WTC11 (cell line): ENCODE measurements at regions not wholly inside any gene's neighbourhood (a gene's known extent, or its start where the extent isn't known, plus 50 kb on each side); places are given as distances from the start of the nearest gene placed in this dataset.

Source experiments
- ATAC-seq: fragments of 200-7000 bp; cut with Tn5 transposase; 2 replicates; pipeline ENCODE4 v1.10.0; 2021; ENCODE audit warnings: mild to moderate bottlenecking, moderate library complexity
- CTCF ChIA-PET: fragments of 300-600 bp; sonication (Branson Sonifier 250); formaldehyde crosslinking; loops from one replicate; lab custom pipeline; 2021; ENCODE audit warnings: antibody characterized with exemption; lab: Charles Lee
- POLR2A ChIA-PET: fragments of 350-600 bp; sonication (Branson Sonifier 250); formaldehyde crosslinking; loops from one replicate; lab custom pipeline; 2021; ENCODE audit warnings: antibody characterized with exemption; lab: Charles Lee
- DNase-seq: peaks from one replicate; pipeline ENCODE4 v3.0.0; 2021; ENCODE audit warnings: low spot score
- H3K27ac Mint-ChIP-seq: 2 replicates; pipeline ENCODE4 v1.8.0; 2021; ENCODE audit warnings: mixed read lengths
- H3K27me3 Mint-ChIP-seq: 2 replicates; pipeline ENCODE4 v1.8.0; 2021; ENCODE audit warnings: low read depth, mild to moderate bottlenecking, moderate library complexity, mixed read lengths
- H3K36me3 Mint-ChIP-seq: 2 replicates; pipeline ENCODE4 v1.8.0; 2021; ENCODE audit warnings: mixed read lengths
- H3K4me1 Mint-ChIP-seq: 2 replicates; pipeline ENCODE4 v1.8.0; 2022; ENCODE audit warnings: mixed read lengths
- H3K4me3 Mint-ChIP-seq: 2 replicates; pipeline ENCODE4 v1.8.0; 2021; ENCODE audit warnings: mild to moderate bottlenecking, moderate library complexity, mixed read lengths
- H3K9me3 Mint-ChIP-seq: 2 replicates; pipeline ENCODE4 v1.8.0; 2021; ENCODE audit warnings: mixed read lengths
- ETV6 ChIP-seq: sonication (generic); formaldehyde crosslinking; IDR thresholded peaks from 2 replicates; pipeline ENCODE4 v1.8.1; 2022; ENCODE audit warnings: mild to moderate bottlenecking, missing genetic modification reagents
- HMGXB4 ChIP-seq: sonication (generic); formaldehyde crosslinking; IDR thresholded peaks from 2 replicates; pipeline ENCODE4 v1.8.1; 2023; ENCODE audit warnings: mild to moderate bottlenecking, moderate library complexity, missing genetic modification reagents
- KAT7 ChIP-seq: sonication (generic); formaldehyde crosslinking; IDR thresholded peaks from 2 replicates; pipeline ENCODE4 v1.8.1; 2023; ENCODE audit warnings: missing genetic modification reagents, mild to moderate bottlenecking, borderline replicate concordance
- MAX ChIP-seq: sonication (generic); formaldehyde crosslinking; IDR thresholded peaks from 2 replicates; pipeline ENCODE4 v1.8.0; 2022; ENCODE audit warnings: mild to moderate bottlenecking, missing genetic modification reagents
- NFE2L1 ChIP-seq: sonication (generic); formaldehyde crosslinking; IDR thresholded peaks from 2 replicates; pipeline ENCODE4 v1.8.1; 2023; ENCODE audit warnings: missing genetic modification reagents
- NFYB ChIP-seq: sonication (generic); formaldehyde crosslinking; conservative IDR thresholded peaks from 2 replicates; pipeline ENCODE4 v1.8.0; 2022; ENCODE audit warnings: low read depth, missing genetic modification reagents
- PREB ChIP-seq: sonication (generic); formaldehyde crosslinking; IDR thresholded peaks from 2 replicates; pipeline ENCODE4 v1.8.1; 2022; ENCODE audit warnings: mild to moderate bottlenecking, missing genetic modification reagents, moderate library complexity, borderline replicate concordance
- PRRX2 ChIP-seq: fragments of 250-450 bp; sonication (Bioruptor Pico); IDR thresholded peaks from 2 replicates; pipeline ENCODE4 v1.8.0; 2021; ENCODE audit warnings: mild to moderate bottlenecking
- RORB ChIP-seq: fragments of 250-450 bp; sonication (Bioruptor Pico); IDR thresholded peaks from 2 replicates; pipeline ENCODE4 v1.9.0; 2021; ENCODE audit warnings: mild to moderate bottlenecking
- SMAD3 ChIP-seq: sonication (generic); formaldehyde crosslinking; IDR thresholded peaks from 2 replicates; pipeline ENCODE4 v1.8.0; 2022; ENCODE audit warnings: missing genetic modification reagents, mild to moderate bottlenecking, borderline replicate concordance
- ZBTB21 ChIP-seq: sonication (generic); formaldehyde crosslinking; IDR thresholded peaks from 2 replicates; pipeline ENCODE4 v1.8.1; 2023; ENCODE audit warnings: mild to moderate bottlenecking, missing genetic modification reagents, borderline replicate concordance
- ZNF138 ChIP-seq: sonication (generic); formaldehyde crosslinking; conservative IDR thresholded peaks from 2 replicates; pipeline ENCODE4 v1.8.1; 2022; ENCODE audit warnings: mild to moderate bottlenecking, moderate library complexity, missing genetic modification reagents
- ZNF263 ChIP-seq: sonication (generic); formaldehyde crosslinking; IDR thresholded peaks from 2 replicates; pipeline ENCODE4 v1.8.1; 2022; ENCODE audit warnings: low read depth, mild to moderate bottlenecking, moderate library complexity, missing genetic modification reagents
- ZNF512 ChIP-seq: sonication (generic); formaldehyde crosslinking; IDR thresholded peaks from 2 replicates; pipeline ENCODE4 v1.8.1; 2022; ENCODE audit warnings: missing genetic modification reagents, borderline replicate concordance
- ZNF532 ChIP-seq: fragments of 250-450 bp; sonication (Bioruptor Pico); IDR thresholded peaks from 2 replicates; pipeline ENCODE4 v1.9.0; 2021; ENCODE audit warnings: mild to moderate bottlenecking, borderline replicate concordance

GRCh38 chr14:106686533-106686932 is 1160.2 kb downstream of the TMEM121 start (continued):
- no peak for TF ChIP-seq HMGXB4 (CRISPR knock-in tag)
- TF ChIP-seq KAT7 (CRISPR knock-in tag), result no peak
- no peak for TF ChIP-seq NFYB
- no peak for TF ChIP-seq PREB (CRISPR knock-in tag)
- no peak for TF ChIP-seq ZNF532
- TF ChIP-seq PRRX2, result no peak

GRCh38 chr14:106690333-106690891 is 1164.0 kb downstream of the TMEM121 start:
- TF ChIP-seq ZNF512 (CRISPR knock-in tag) (no peak), SMAD3 (CRISPR knock-in tag) (no peak), ETV6 (CRISPR knock-in tag) (no peak), MAX (CRISPR knock-in tag) (no peak), PREB (CRISPR knock-in tag) (no peak), NFE2L1 (no peak), ZNF263 (CRISPR knock-in tag) (no peak), RORB (no peak), ZBTB21 (CRISPR knock-in tag) (no peak), ZNF138 (CRISPR knock-in tag) (no peak), KAT7 (CRISPR knock-in tag) (no peak)
- CTCF ChIA-PET, result no interaction called here
- no peak overlapping the region for H3K4me3 Mint-ChIP-seq
- ATAC-seq (no peak), DNase-seq (no peak)
- H3K27ac Mint-ChIP-seq, result no peak overlapping the region
- H3K36me3 Mint-ChIP-seq, result peaks cover 57% of the 10 kb centered on the region
- no peaks in the 10 kb centered on the region for H3K4me1 Mint-ChIP-seq
- peaks cover 9% of the 10 kb centered on the region; the same call in 1 of the 2 replicates for H3K27me3 Mint-ChIP-seq
- H3K9me3 Mint-ChIP-seq, result peaks cover 69% of the 10 kb centered on the region
- POLR2A ChIA-PET, result no interaction called here
